ENCODE measurements at regions not wholly inside any gene's neighbourhood (a gene's known extent, or its start where the extent isn't known, plus 50 kb on each side); places are given as distances from the start of the nearest gene placed in this dataset.

GRCh38 chr11:57905439-57905838, 118.2 kb upstream of the OR9Q1 start:
- TF ChIP-seq ZNF274 (IDR thresholded peaks at IDR 0.05; ENCODE audit: low read depth, low read length) (no peak), YY1 (IDR thresholded peaks at IDR 0.05; ENCODE audit: insufficient read depth, insufficient read length) (no peak), SUZ12 (IDR thresholded peaks at IDR 0.05; ENCODE audit: extremely low read depth, insufficient read depth, insufficient read length) (no peak)

Measured in NT2/D1 (cell line).